ENCODE measurements at regions not wholly inside any gene's neighbourhood (a gene's known extent, or its start where the extent isn't known, plus 50 kb on each side); places are given as distances from the start of the nearest gene placed in this dataset.
"Not testable (repeated sequence)": the region's sequence is repeated elsewhere in the genome, so short reads cannot be mapped to it uniquely, and the experiment has no call there.

DNA sequence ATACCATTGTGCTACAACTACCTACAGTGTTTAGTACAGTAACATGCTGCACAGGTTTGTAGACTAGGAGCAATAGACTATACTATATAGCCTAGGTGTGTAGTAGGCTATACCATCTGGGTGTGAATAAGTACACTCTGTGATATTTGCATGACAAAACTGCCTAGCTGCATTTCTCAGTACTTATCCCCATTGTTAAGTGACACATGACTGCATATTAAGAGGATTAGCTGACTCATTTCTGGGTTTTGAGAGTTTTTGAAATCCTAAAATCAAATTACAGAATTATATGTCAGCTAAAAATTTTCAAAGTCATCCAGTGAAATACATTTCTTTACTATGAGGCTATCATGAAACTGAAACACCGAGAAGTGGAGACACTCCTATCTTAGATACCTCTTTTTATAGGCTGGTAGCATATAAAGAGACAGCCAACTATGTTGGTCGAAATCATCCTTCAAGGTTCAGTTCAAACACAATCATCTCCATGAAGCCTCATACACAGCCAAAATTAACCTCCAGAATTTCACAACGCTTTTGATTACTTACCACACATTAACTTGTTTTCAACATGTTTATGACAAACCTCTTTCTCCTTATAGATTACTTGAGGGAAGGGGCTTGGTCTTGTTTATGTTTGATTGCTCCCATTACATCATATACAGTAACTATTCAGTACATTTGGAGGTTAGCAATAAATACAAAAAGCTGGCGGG, 89.8 kb upstream of the ANK3 start:
- Mint-ChIP-seq H3K4me3 (no peak overlapping the region), H3K27me3 (no peaks in the 10 kb centered on the region), H3K9me3 (no peaks in the 10 kb centered on the region), H3K27ac (no peak overlapping the region), H3K4me1 (peaks cover 6% of the 10 kb centered on the region), H3K36me3 (ENCODE audit: low read depth) (peaks cover 2% of the 10 kb centered on the region)
- no peak for DNase-seq
- CTCF ChIA-PET: interaction anchor here (1.0 kb wide), 1 partner anchor 17 kb away, joined by 3 read pairs; no protein-coding TSS in a partner anchor
- POLR2A ChIA-PET: no interaction called here

DNA sequence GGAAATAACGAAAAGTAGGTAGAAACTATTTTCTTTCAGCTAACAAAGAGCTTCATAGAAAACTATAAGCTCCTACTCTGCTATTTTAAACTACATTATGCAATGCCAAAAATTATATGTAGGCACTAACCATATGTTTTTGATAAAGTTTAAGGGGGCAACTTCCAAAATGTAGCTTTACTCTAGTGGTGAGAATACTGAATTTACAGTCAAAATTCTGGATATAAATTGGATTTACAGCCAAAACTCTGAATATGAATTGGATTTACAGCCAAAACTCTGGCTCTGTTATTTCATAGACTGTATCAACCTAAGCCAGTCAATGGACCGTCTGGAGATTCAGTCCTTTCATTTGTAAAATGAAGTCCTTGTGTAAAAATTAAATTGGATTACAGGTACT, 86.8 kb upstream of the ANK3 start:
- Mint-ChIP-seq H3K36me3 (ENCODE audit: low read depth) (peaks cover 2% of the 10 kb centered on the region), H3K27me3 (no peaks in the 10 kb centered on the region), H3K9me3 (no peaks in the 10 kb centered on the region), H3K4me1 (peaks cover 6% of the 10 kb centered on the region), H3K27ac (no peak overlapping the region), H3K4me3 (no peak overlapping the region)
- POLR2A ChIA-PET: no interaction called here
- no peak for DNase-seq
- CTCF ChIA-PET: no interaction called here

DNA sequence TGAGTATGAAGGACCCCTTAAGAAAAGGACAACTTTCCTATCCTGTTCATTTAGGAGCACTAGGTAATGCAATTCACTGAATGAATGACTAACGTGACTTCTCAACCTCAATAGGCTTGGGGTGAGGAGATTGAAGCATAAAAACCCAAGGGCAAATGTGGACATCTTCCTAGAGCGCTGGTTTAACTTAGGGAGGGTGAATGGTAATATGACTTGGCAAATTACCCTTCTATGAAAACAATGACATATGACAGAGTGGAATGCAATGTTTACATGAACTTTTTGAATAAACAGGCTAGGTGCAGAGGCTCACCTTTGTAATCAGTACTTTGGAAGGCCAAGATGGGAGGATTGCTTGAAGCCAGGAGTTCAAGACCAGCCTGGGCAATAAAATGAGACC, 83.9 kb upstream of the ANK3 start:
- H3K36me3 Mint-ChIP-seq (ENCODE audit: low read depth): peaks cover 2% of the 10 kb centered on the region
- H3K9me3 Mint-ChIP-seq: no peaks in the 10 kb centered on the region
- no peak overlapping the region for H3K27ac Mint-ChIP-seq
- no peak overlapping the region for H3K4me3 Mint-ChIP-seq
- no peaks in the 10 kb centered on the region for H3K27me3 Mint-ChIP-seq
- no peak for DNase-seq
- ChIA-PET POLR2A (no interaction called here), CTCF (no interaction called here)
- H3K4me1 Mint-ChIP-seq: no peaks in the 10 kb centered on the region

DNA sequence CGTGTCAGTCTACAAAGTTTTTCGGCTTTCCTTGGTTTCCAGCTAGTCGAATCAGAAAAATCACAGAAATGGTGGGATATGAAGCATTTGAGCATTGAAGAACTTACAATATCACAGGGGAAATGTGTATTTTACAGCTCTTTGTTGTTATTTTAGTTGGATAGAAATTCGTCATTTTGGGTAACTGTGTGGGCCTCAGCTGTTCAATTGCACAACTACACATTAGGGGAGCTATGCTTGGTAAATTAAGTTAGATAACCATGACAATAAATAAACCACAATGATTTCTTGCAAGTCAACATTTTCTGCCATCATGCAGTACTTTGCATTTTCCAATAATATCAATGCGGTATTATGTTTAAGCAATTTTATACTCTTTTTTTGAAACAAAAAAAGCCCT, 80.4 kb upstream of the ANK3 start:
- H3K9me3 Mint-ChIP-seq: no peaks in the 10 kb centered on the region
- no peaks in the 10 kb centered on the region for H3K36me3 Mint-ChIP-seq (ENCODE audit: low read depth)
- no peak for DNase-seq
- H3K4me1 Mint-ChIP-seq: no peaks in the 10 kb centered on the region
- H3K27me3 Mint-ChIP-seq: no peaks in the 10 kb centered on the region
- CTCF ChIA-PET: no interaction called here
- no peak overlapping the region for H3K27ac Mint-ChIP-seq
- POLR2A ChIA-PET: no interaction called here
- H3K4me3 Mint-ChIP-seq: no peak overlapping the region

DNA sequence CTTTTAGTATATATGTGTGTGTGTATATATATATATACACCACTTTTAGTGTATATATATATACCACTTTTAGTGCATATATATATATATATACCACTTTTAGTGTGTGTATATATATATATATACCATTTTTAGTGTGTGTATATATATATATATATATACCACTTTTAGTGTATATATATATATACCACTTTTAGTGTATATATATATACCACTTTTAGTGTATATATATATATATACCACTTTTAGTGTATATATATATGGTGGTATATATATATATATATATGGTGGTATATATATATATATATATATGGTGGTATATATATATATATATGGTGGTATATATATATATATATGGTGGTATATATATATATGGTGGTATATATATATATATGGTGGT, 79.5 kb upstream of the ANK3 start:
- H3K36me3 Mint-ChIP-seq (ENCODE audit: low read depth); H3K9me3 Mint-ChIP-seq; H3K4me1 Mint-ChIP-seq; POLR2A ChIA-PET; H3K27me3 Mint-ChIP-seq; H3K4me3 Mint-ChIP-seq; DNase-seq; CTCF ChIA-PET; H3K27ac Mint-ChIP-seq: not testable (repeated sequence)

DNA sequence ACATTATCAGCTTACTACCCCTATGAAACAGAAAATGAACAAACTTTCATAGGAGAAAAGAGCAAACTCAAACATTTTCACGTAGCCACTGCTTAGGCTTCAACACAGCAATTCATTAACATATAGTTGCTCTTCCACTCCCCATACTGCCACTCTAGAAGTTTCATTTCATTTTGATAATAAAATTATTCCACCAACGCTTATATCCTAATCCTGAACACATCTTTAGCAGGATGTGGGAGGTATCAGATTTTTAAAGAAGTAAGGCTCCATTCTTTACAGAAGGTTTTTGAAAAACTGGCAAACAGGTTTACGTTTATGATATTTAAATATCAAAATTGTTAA, 77.5 kb upstream of the ANK3 start:
- H3K27me3 Mint-ChIP-seq: no peaks in the 10 kb centered on the region
- H3K27ac Mint-ChIP-seq: no peak overlapping the region
- H3K4me1 Mint-ChIP-seq: no peaks in the 10 kb centered on the region
- no peak for DNase-seq
- H3K9me3 Mint-ChIP-seq: no peaks in the 10 kb centered on the region
- no peak overlapping the region for H3K4me3 Mint-ChIP-seq
- CTCF ChIA-PET: no interaction called here
- POLR2A ChIA-PET: no interaction called here
- H3K36me3 Mint-ChIP-seq (ENCODE audit: low read depth): no peaks in the 10 kb centered on the region

DNA sequence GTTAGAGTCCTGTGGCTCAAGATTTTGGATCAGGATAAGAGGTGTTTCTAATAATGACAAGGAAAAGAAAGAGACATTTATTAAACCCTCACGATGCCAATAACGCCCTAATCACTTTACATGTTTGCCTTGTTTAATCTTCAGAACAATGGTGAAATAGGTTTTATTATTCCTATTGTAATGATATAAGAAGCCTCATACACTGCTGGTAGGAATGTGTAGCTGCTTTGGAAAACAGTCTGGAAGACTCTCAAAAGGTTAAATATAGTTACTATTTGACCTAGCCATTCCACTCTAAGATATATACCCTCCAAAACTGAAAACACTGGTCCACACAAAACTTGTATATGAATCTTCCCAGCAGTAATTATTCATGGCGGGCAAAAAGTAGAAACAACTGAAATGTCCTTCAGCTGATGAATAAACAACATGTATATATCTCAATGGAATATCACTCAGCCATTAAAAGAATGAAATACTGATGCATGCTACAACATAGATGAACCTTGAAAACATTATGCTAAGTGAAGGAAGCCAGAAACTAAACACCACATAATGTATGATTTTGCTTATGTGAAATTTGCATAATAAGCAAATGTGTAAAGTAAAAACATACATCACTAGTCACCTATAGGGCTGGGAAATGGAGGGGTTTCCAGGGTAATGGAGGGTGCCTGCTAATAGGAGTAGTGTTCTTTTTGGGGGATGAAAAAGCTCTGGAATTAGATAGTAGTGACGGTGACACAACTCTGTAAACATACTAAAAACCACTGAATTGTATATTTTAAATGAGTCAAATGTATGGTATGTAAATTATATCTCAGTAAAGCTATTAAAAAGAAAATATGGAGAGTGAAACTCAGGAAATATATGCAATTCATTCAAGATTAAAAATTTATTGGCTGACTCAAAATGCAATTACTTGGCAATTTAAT, 76.9 kb upstream of the ANK3 start:
- H3K27ac Mint-ChIP-seq: no peak overlapping the region
- ChIA-PET CTCF (interaction anchor here (0.5 kb wide), 1 partner anchor 654 kb away, joined by 3 read pairs; no protein-coding TSS in a partner anchor), POLR2A (no interaction called here)
- H3K9me3 Mint-ChIP-seq: no peaks in the 10 kb centered on the region
- H3K36me3 Mint-ChIP-seq (ENCODE audit: low read depth): no peaks in the 10 kb centered on the region
- DNase-seq: no peak
- no peaks in the 10 kb centered on the region for H3K27me3 Mint-ChIP-seq
- no peaks in the 10 kb centered on the region for H3K4me1 Mint-ChIP-seq
- H3K4me3 Mint-ChIP-seq: no peak overlapping the region

DNA sequence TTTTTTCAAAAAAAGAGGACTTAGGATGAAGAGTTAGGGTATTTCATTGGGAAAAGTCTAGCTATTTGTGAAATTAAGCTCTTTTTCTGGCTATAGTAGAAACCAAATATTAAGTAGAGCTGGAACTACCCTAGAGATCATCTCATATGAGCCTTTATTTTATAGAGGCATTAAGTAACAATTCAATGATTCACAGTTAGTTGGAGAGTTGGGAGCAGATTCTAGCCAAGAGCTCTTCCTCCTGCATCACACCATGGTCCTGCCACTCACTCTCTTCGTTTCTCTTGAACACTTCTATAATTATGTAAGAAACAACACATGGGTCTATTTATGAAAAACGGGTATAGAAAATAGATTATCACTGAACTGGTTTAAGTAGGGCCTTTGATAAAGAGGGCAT, 76.1 kb upstream of the ANK3 start:
- CTCF ChIA-PET: interaction anchor here (0.5 kb wide), 1 partner anchor 654 kb away, joined by 3 read pairs; no protein-coding TSS in a partner anchor
- no peak for DNase-seq
- Mint-ChIP-seq H3K27me3 (no peaks in the 10 kb centered on the region), H3K36me3 (ENCODE audit: low read depth) (no peaks in the 10 kb centered on the region), H3K9me3 (no peaks in the 10 kb centered on the region), H3K4me3 (no peak overlapping the region), H3K4me1 (no peaks in the 10 kb centered on the region), H3K27ac (no peak overlapping the region)
- POLR2A ChIA-PET: no interaction called here

DNA sequence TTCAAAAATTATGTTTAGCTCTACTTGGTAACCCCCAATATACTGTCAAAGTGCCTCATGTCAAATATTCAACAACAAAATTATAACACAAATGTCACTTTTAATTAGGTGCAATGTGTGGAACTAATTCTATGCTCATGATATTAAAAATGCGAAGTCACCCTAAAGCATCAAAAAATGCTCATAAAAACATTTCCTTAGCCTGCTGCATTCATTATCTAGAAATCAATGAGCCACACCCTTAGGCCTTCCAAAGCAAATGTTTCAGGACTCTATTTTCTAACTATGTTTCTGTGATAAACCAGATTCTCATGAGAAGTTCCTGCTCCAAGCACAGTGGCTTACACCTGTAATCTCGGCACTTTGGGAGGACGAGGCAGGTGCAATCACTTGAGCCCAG, 75.0 kb upstream of the ANK3 start:
- ChIA-PET POLR2A (no interaction called here), CTCF (no interaction called here)
- Mint-ChIP-seq H3K36me3 (ENCODE audit: low read depth) (no peaks in the 10 kb centered on the region), H3K27me3 (no peaks in the 10 kb centered on the region), H3K9me3 (no peaks in the 10 kb centered on the region), H3K27ac (no peak overlapping the region), H3K4me3 (no peak overlapping the region), H3K4me1 (no peaks in the 10 kb centered on the region)
- no peak for DNase-seq

DNA sequence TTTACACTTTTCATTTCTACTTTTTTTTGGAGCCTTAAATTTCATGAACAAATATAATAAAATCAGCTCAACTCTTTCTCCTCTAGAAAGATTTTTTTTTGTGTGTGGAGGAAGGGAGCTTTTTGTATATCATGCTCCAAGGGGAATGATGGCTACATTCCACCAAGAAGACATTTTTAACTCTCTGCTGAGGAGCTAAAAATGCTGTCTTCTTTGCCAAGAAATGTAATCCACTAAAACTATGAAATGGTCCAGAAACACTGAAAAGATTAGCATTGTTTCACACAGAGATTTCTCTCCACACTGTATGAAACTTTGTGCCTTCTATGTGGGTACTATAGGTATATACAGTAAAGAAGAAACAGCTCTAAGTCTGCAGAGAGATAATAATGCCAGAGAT, 74.1 kb upstream of the ANK3 start:
- no peaks in the 10 kb centered on the region for H3K9me3 Mint-ChIP-seq
- no peaks in the 10 kb centered on the region for H3K4me1 Mint-ChIP-seq
- H3K27ac Mint-ChIP-seq: no peak overlapping the region
- no peaks in the 10 kb centered on the region for H3K36me3 Mint-ChIP-seq (ENCODE audit: low read depth)
- no peak overlapping the region for H3K4me3 Mint-ChIP-seq
- CTCF ChIA-PET: interaction anchor here (2.0 kb wide), 1 partner anchor 19 kb away, joined by 5 read pairs; no protein-coding TSS in a partner anchor
- no peaks in the 10 kb centered on the region for H3K27me3 Mint-ChIP-seq
- DNase-seq: no peak
- POLR2A ChIA-PET: interaction anchor here (1.2 kb wide), 1 partner anchor 315 kb away, joined by 3 read pairs; no protein-coding TSS in a partner anchor

DNA sequence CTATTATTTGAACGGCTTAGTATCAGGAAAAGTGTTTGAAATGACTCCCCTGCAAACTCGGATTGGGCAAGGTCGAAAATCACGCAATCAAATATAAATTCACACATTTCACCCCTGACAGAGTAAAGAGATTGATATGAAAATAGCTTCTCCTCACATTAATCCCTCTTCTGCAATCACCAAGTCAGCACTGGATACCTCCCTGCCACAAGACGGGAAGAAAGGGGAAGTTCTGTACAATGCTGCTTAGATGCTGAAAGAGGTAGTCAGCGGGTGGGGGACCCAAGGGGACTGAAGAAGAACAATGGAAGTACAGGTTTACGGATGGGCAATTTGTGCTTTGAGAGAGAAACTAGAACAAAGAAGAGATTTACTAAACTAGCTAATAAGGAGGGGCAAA, 72.0 kb upstream of the ANK3 start:
- no peaks in the 10 kb centered on the region for H3K27me3 Mint-ChIP-seq

DNA sequence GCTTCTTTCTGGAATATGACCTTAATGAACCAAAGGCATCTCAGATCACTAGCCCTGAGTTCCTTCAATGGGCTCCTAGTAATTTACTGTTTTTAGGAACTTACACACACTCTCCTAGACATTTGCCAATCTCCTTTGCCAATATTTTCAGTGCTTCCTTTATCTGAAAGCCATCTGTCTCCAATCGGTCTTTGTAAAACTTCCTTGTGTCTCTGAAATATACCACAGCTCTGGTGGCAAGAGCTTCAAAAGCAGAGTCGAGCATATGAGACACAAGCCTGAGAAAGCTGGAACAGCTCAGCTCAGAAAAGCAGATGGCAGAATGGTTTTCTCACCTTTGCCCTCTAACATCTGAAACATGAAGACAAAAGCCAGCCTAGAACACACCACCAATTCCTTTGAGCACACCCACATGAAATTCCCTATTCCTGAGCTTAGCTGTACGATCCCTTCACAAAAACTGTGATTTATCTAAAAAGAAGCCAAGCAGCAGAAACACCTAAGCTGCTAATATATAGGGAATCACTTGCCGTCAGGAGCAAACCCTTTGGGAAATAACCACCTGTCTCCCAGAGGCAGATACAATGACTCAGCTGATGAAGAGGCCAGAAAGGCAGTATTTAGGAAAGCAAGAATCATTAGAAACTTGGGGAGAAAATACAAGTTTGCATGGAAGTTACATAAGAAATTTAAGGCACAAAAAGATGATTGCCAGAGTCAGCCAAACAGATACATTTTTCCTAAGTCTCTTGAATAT, 70.2 kb upstream of the ANK3 start:
- CTCF ChIA-PET: interaction anchor here (0.6 to 1.8 kb wide), 2 partner anchors 15 to 409 kb away, joined by 3 to 5 read pairs; no protein-coding TSS in a partner anchor
- Mint-ChIP-seq H3K27ac (no peak overlapping the region), H3K4me3 (no peak overlapping the region), H3K4me1 (no peaks in the 10 kb centered on the region), H3K27me3 (no peaks in the 10 kb centered on the region), H3K9me3 (no peaks in the 10 kb centered on the region), H3K36me3 (ENCODE audit: low read depth) (no peaks in the 10 kb centered on the region)
- no peak for DNase-seq
- POLR2A ChIA-PET: no interaction called here

More for the DNA sequence above, 72.0 kb upstream of the ANK3 start:
- CTCF ChIA-PET: no interaction called here
- H3K9me3 Mint-ChIP-seq: no peaks in the 10 kb centered on the region
- no peak for DNase-seq
- POLR2A ChIA-PET: no interaction called here
- H3K4me1 Mint-ChIP-seq: no peaks in the 10 kb centered on the region
- no peaks in the 10 kb centered on the region for H3K36me3 Mint-ChIP-seq (ENCODE audit: low read depth)
- no peak overlapping the region for H3K27ac Mint-ChIP-seq
- no peak overlapping the region for H3K4me3 Mint-ChIP-seq

DNA sequence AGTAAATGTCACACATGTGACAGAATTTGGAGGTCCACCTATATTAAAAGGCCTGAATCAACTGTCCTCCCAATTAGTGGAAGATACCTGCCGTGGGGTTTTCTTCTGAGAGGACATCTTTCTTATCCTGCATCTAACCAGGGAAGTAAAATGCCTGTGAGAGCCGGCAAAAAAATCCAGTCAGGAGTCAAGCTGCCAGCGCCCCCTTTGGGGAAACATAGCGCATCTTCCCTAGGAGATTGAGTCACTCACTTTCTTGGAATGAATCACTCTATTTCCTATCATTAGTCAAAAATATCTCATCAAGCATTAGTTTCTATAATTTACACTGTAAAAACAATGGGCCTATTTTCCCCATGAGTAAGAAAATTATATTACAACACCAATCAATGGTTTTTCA, 66.4 kb upstream of the ANK3 start:
- Mint-ChIP-seq H3K27ac (no peak overlapping the region), H3K36me3 (ENCODE audit: low read depth) (no peaks in the 10 kb centered on the region), H3K9me3 (no peaks in the 10 kb centered on the region), H3K4me1 (no peaks in the 10 kb centered on the region), H3K27me3 (no peaks in the 10 kb centered on the region), H3K4me3 (no peak overlapping the region)
- ChIA-PET CTCF (no interaction called here), POLR2A (no interaction called here)
- DNase-seq: no peak
